CD4-positive, alpha-beta T cell (primary cell): ENCODE measurements at regions not wholly inside any gene's neighbourhood (a gene's known extent, or its start where the extent isn't known, plus 50 kb on each side); places are given as distances from the start of the nearest gene placed in this dataset.

Source experiments
- ATAC-seq: fragments of 200-7000 bp; cut with Tn5 transposase; one replicate; pipeline ENCODE4 v1.10.0; 2022; ENCODE audit warnings: mild to moderate bottlenecking; ENCODE audit not compliant: poor library complexity
- CTCF ChIA-PET: fragments of 350-600 bp; sonication (Branson Sonifier 250); formaldehyde crosslinking; loops from one replicate; lab custom pipeline; 2021; ENCODE audit warnings: antibody characterized with exemption, inconsistent platforms; lab: Charles Lee
- POLR2A ChIA-PET: fragments of 350-600 bp; sonication (Branson Sonifier 250); formaldehyde crosslinking; loops from one replicate; lab custom pipeline; 2021; ENCODE audit warnings: antibody characterized with exemption, inconsistent platforms; lab: Charles Lee
- DNase-seq, 14 experiments: peaks; one replicate each; pipeline ENCODE4 v3.0.0-alpha.2; 2013 to 2020; ENCODE audit warnings: mixed read lengths in 2 of 14
- H3K27ac ChIP-seq, 2 donors: one replicate each; pipeline versions ENCODE4 v1.5.1 to v1.7.0; 2013; ENCODE audit warnings: low read length in 2 of 2, low read depth in 1 of 2, mild to moderate bottlenecking in 1 of 2
- H3K27me3 ChIP-seq, 2 experiments: 1 replicate in 1 of 2; 2 replicates in 1 of 2; pipeline versions ENCODE4 v1.6.1 to v1.7.0; 2013; ENCODE audit warnings: low read length in 2 of 2, control low read depth in 1 of 2, mild to moderate bottlenecking in 1 of 2, moderate library complexity in 1 of 2; ENCODE audit not compliant: insufficient read depth in 2 of 2, control insufficient read depth in 1 of 2
- H3K36me3 ChIP-seq: one replicate; pipeline ENCODE4 v1.6.1; 2013; ENCODE audit warnings: low read length, control low read depth; ENCODE audit not compliant: insufficient read depth
- H3K4me1 ChIP-seq: one replicate; pipeline ENCODE4 v1.6.1; 2013; ENCODE audit warnings: low read length, control low read depth; ENCODE audit not compliant: insufficient read depth
- H3K4me3 ChIP-seq: one replicate; pipeline ENCODE4 v1.5.1; 2013; ENCODE audit warnings: mild to moderate bottlenecking, low read length, moderate library complexity
- H3K9me3 ChIP-seq, 2 experiments: 1 replicate in 1 of 2; 2 replicates in 1 of 2; pipeline versions ENCODE4 v1.6.1 to v1.7.0; 2013; ENCODE audit warnings: low read length in 2 of 2, mild to moderate bottlenecking in 2 of 2, control low read depth in 1 of 2, moderate library complexity in 1 of 2; ENCODE audit not compliant: control insufficient read depth in 1 of 2, insufficient read depth in 1 of 2
- H3K27ac Mint-ChIP-seq: one replicate; pipeline ENCODE4 v1.8.0; 2020; ENCODE audit warnings: mixed read lengths
- H3K27me3 Mint-ChIP-seq: one replicate; pipeline ENCODE4 v1.8.0; 2021; ENCODE audit warnings: mixed read lengths
- H3K36me3 Mint-ChIP-seq: one replicate; pipeline ENCODE4 v1.8.0; 2021; ENCODE audit warnings: low read depth, mixed read lengths
- H3K4me1 Mint-ChIP-seq: one replicate; pipeline ENCODE4 v1.8.0; 2021; ENCODE audit warnings: low read depth, mixed read lengths
- H3K4me3 Mint-ChIP-seq: one replicate; pipeline ENCODE4 v1.8.0; 2020; ENCODE audit warnings: mild to moderate bottlenecking, mixed read lengths
- H3K9me3 Mint-ChIP-seq: one replicate; pipeline ENCODE4 v1.8.0; 2020; ENCODE audit warnings: mixed read lengths
- intact Hi-C, 2 experiments: fragments of 100-400 bp; cut with DNase I in 1 of 2; cut with micrococcal nuclease in 1 of 2; formaldehyde crosslinking; loops; one replicate each; pipeline versions ENCODE4 v1.15.1 to v1.9.0; 2023 to 2025; cut with DNase I, micrococcal nuclease
- TF ChIP-seq, protein P1 (sequence below): fragments of 200-600 bp; IDR thresholded peaks from one replicate; pipeline ENCODE4 v1.8.0; 2022; ENCODE audit warnings: antibody characterized with exemption, mild to moderate bottlenecking

DNA sequence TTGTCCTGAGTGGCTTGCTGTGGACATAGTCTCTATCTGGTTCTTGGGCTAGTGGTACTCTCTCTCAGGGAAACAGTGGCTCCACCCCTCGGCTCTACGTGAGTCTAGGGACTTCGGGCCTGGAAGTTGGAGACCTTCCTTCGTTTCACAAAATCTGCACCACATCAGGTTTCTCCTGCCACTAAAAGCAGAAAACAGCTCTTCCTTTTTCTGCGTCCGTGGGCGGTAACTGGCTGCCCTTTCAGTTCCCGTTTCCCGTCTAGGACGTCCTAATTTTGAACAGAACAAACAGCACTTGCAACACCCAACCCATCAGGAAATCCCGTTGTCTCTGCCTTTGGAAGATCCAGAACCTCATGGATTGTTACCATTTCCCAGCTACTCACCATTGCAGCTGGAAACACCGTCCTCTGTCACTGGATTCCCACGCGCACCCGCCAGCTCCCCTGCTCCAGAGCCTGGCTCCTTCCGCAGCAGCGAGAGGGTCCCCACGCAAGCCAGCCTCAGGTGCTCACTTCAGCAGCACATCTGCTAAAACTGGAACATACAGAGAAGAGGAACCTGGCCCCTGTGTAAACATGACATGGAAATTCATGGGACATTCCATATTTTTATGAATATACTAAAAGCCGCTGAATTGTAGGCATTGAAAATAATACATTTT, 311.4 kb upstream of the AKR1E2 start:
- intact Hi-C loops = no loop called here
- POLR2A ChIA-PET = no interaction called here
- Histone ChIP-seq H3K4me3 (no peak overlapping the region), H3K9me3 (peaks cover 0 to 4% of the 10 kb centered on the region in 2 experiments), H3K27ac (no peak overlapping the region), H3K4me1 (peaks cover 6% of the 10 kb centered on the region), H3K36me3 (no peaks in the 10 kb centered on the region), H3K27me3 (no peaks in the 10 kb centered on the region)
- ATAC-seq = no peak
- no peak overlapping the region for H3K4me3 Mint-ChIP-seq
- H3K27me3 Mint-ChIP-seq = peaks cover 2% of the 10 kb centered on the region
- CTCF ChIA-PET = interaction anchor here (1.3 kb wide), 1 partner anchor 11 kb away, joined by 3 read pairs; no protein-coding TSS in a partner anchor
- DNase-seq = peak in 3 of 14 experiments; percentile 10 to 58 (median 55)
- H3K36me3 Mint-ChIP-seq = no peaks in the 10 kb centered on the region
- no peak overlapping the region for H3K27ac Mint-ChIP-seq
- TF ChIP-seq, protein P1, sequence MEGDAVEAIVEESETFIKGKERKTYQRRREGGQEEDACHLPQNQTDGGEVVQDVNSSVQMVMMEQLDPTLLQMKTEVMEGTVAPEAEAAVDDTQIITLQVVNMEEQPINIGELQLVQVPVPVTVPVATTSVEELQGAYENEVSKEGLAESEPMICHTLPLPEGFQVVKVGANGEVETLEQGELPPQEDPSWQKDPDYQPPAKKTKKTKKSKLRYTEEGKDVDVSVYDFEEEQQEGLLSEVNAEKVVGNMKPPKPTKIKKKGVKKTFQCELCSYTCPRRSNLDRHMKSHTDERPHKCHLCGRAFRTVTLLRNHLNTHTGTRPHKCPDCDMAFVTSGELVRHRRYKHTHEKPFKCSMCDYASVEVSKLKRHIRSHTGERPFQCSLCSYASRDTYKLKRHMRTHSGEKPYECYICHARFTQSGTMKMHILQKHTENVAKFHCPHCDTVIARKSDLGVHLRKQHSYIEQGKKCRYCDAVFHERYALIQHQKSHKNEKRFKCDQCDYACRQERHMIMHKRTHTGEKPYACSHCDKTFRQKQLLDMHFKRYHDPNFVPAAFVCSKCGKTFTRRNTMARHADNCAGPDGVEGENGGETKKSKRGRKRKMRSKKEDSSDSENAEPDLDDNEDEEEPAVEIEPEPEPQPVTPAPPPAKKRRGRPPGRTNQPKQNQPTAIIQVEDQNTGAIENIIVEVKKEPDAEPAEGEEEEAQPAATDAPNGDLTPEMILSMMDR = no peak
- H3K9me3 Mint-ChIP-seq = peaks cover 2% of the 10 kb centered on the region
- H3K4me1 Mint-ChIP-seq = no peaks in the 10 kb centered on the region

DNA sequence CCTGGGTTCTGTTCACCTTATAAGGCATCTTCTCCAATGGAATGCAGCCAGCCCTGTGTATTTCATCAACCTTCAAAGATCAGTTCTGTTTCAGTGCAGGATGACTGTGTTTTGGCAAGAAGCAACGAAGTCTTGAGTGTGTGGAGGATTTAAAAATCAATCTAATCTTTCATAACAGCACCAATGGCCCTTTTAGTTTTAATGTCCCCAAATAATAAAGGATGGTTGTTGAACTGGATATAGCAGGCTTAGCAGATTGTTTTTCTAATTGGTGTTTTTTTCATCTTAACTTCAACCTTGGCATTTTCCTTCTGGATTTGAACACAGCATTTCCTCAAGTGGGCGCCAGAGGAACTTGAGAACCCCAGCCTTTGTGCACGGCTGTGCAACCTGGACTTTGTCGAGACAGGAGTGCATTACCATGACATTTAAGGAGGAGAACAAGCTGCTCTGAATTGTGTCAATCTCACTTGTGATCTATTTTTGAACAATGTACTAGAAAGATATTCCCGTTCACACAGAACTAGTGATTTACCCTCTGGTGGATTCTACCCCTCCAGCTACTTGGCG, 313.3 kb upstream of the AKR1E2 start:
- POLR2A ChIA-PET = no interaction called here

DNA sequence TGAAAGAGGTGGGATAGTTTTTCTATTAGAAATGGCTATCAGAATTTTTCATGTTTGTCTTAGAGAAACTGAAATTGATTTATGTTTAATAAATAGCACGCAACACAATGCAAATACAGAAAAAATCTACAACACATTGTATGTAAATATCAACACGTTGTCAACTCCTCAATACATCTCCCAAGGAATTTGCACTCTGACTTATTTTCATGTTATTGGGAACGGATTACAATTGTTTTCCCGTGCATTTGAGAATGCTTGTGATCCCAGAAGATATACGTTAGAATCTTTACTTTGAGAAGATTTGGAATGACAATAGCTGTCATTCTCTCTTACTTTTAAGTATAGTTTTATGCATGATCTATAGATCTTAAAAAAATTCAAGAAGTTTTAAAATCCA, 313.8 kb upstream of the AKR1E2 start:
- ATAC-seq (no peak), DNase-seq (no peak)
- TF ChIP-seq, protein P1 = no peak
- Mint-ChIP-seq H3K36me3 (no peaks in the 10 kb centered on the region), H3K27me3 (no peaks in the 10 kb centered on the region), H3K4me3 (no peak overlapping the region), H3K9me3 (no peaks in the 10 kb centered on the region), H3K4me1 (no peaks in the 10 kb centered on the region), H3K27ac (no peak overlapping the region)
- Histone ChIP-seq H3K36me3 (no peaks in the 10 kb centered on the region), H3K9me3 (peaks cover 0 to 4% of the 10 kb centered on the region in 2 experiments), H3K27ac (no peak overlapping the region), H3K27me3 (no peaks in the 10 kb centered on the region), H3K4me1 (peaks cover 6% of the 10 kb centered on the region), H3K4me3 (no peak overlapping the region)
- intact Hi-C loops = no loop called here
- CTCF ChIA-PET = interaction anchor here (0.8 kb wide), 1 partner anchor 9 kb away, joined by 3 read pairs; no protein-coding TSS in a partner anchor
- POLR2A ChIA-PET = no interaction called here

More for the DNA sequence above, 313.3 kb upstream of the AKR1E2 start:
- Histone ChIP-seq H3K27ac (no peak overlapping the region), H3K27me3 (no peaks in the 10 kb centered on the region), H3K4me1 (peaks cover 6% of the 10 kb centered on the region), H3K4me3 (no peak overlapping the region), H3K36me3 (no peaks in the 10 kb centered on the region), H3K9me3 (peaks cover 0 to 4% of the 10 kb centered on the region in 2 experiments)
- no peak overlapping the region for H3K4me3 Mint-ChIP-seq
- TF ChIP-seq, protein P1 = no peak
- no peaks in the 10 kb centered on the region for H3K27me3 Mint-ChIP-seq
- intact Hi-C loops = no loop called here
- ATAC-seq = no peak
- no peak overlapping the region for H3K27ac Mint-ChIP-seq
- H3K9me3 Mint-ChIP-seq = peaks cover 2% of the 10 kb centered on the region
- peak in 1 of 14 experiments; percentile 5 for DNase-seq
- no peaks in the 10 kb centered on the region for H3K36me3 Mint-ChIP-seq
- no peaks in the 10 kb centered on the region for H3K4me1 Mint-ChIP-seq
- CTCF ChIA-PET = no interaction called here
